Type B pancreatic cell (in vitro differentiated cells): ENCODE measurements at regions not wholly inside any gene's neighbourhood (a gene's known extent, or its start where the extent isn't known, plus 50 kb on each side); places are given as distances from the start of the nearest gene placed in this dataset.

ENCODE experiments used
- DNase-seq: peaks from one replicate; pipeline ENCODE4 v3.0.0; 2021; ENCODE audit warnings: mixed read lengths; ENCODE audit not compliant: unreplicated experiment; ENCODE audit errors: extremely low spot score
- H3K27ac Mint-ChIP-seq: 2 replicates; pipeline ENCODE4 v1.8.0; 2021; ENCODE audit warnings: mild to moderate bottlenecking, mixed read lengths
- H3K27me3 Mint-ChIP-seq: 2 replicates; pipeline ENCODE4 v1.8.0; 2021; ENCODE audit warnings: mixed read lengths
- H3K36me3 Mint-ChIP-seq: 2 replicates; pipeline ENCODE4 v1.8.0; 2021; ENCODE audit warnings: mixed read lengths
- H3K4me1 Mint-ChIP-seq: one replicate; pipeline ENCODE4 v1.8.0; 2021; ENCODE audit warnings: mixed read lengths; ENCODE audit not compliant: unreplicated experiment
- H3K4me3 Mint-ChIP-seq: 2 replicates; pipeline ENCODE4 v1.8.0; 2021; ENCODE audit warnings: mild to moderate bottlenecking, mixed read lengths
- H3K9me3 Mint-ChIP-seq: 2 replicates; pipeline ENCODE4 v1.8.0; 2021; ENCODE audit warnings: mixed read lengths
- CTCF ChIP-seq: fragments of 200-600 bp; sonication (generic); conservative IDR thresholded peaks from 2 replicates; pipeline ENCODE4 v1.5.0; 2021; ENCODE audit warnings: antibody characterized with exemption, mild to moderate bottlenecking

DNA sequence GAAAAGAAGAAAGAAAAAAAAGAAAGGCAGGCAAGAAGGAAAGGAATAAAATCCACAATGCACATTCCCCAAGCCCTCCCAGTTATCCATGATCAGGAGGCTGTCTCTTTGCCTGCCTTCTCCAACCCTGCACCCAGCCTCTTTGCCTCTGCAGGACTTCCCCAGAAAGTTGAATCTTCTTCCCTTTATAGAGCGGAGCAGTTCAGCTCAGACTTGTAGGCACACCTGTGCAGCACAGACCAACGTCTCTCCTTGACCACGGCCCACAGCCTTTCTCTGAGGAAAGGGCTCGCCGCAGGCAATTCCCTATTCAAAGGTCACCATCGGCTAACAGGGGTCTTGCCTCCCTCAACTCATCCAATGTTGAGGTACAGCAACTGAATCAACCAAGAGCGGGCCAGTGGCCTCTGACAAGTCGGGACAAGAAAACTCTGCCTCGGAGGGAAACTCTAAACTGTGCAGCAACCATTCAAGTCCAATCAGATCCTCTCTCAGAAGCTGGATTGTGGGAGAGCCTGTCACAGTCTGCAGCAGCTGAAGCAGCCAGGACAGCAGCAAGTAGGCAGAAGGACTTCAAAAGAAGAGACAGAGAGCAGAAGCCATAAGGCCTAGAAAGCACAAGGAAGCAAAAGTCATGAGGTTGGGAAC is 529.2 kb upstream of the JARID2 start:
- no peak overlapping the region for H3K4me3 Mint-ChIP-seq
- H3K36me3 Mint-ChIP-seq, result peaks cover 4% of the 10 kb centered on the region
- TF ChIP-seq CTCF, result no peak
- H3K9me3 Mint-ChIP-seq, result no peaks in the 10 kb centered on the region
- no peak for DNase-seq
- H3K4me1 Mint-ChIP-seq, result peaks cover 25% of the 10 kb centered on the region
- no peak overlapping the region for H3K27ac Mint-ChIP-seq
- H3K27me3 Mint-ChIP-seq, result peaks cover 4% of the 10 kb centered on the region

- TF ChIP-seq CTCF, result no peak
- no peaks in the 10 kb centered on the region for H3K9me3 Mint-ChIP-seq
- H3K4me3 Mint-ChIP-seq, result no peak overlapping the region
- peaks cover 25% of the 10 kb centered on the region for H3K4me1 Mint-ChIP-seq
- DNase-seq, result no peak
- peaks cover 4% of the 10 kb centered on the region for H3K36me3 Mint-ChIP-seq
- peaks cover 4% of the 10 kb centered on the region for H3K27me3 Mint-ChIP-seq
- H3K27ac Mint-ChIP-seq, result no peak overlapping the region
These were observed 528.6 kb upstream of the JARID2 start for GRCh38 chr6:14717307-14717706.

- H3K36me3 Mint-ChIP-seq, result peaks cover 4% of the 10 kb centered on the region
- H3K4me1 Mint-ChIP-seq, result peaks cover 25% of the 10 kb centered on the region
These were observed 527.0 kb upstream of the JARID2 start for GRCh38 chr6:14718861-14719260.

GRCh38 chr6:14719270-14719669 is 526.6 kb upstream of the JARID2 start:
- Mint-ChIP-seq H3K27me3 (peaks cover 4% of the 10 kb centered on the region), H3K4me1 (peaks cover 25% of the 10 kb centered on the region), H3K36me3 (peaks cover 4% of the 10 kb centered on the region), H3K4me3 (no peak overlapping the region), H3K27ac (no peak overlapping the region), H3K9me3 (no peaks in the 10 kb centered on the region)
- TF ChIP-seq CTCF, result no peak
- no peak for DNase-seq

More at GRCh38 chr6:14718861-14719260, 527.0 kb upstream of the JARID2 start:
- Mint-ChIP-seq H3K27ac (no peak overlapping the region), H3K4me3 (no peak overlapping the region), H3K9me3 (no peaks in the 10 kb centered on the region), H3K27me3 (peaks cover 4% of the 10 kb centered on the region)
- no peak for DNase-seq
- TF ChIP-seq CTCF, result no peak

DNA sequence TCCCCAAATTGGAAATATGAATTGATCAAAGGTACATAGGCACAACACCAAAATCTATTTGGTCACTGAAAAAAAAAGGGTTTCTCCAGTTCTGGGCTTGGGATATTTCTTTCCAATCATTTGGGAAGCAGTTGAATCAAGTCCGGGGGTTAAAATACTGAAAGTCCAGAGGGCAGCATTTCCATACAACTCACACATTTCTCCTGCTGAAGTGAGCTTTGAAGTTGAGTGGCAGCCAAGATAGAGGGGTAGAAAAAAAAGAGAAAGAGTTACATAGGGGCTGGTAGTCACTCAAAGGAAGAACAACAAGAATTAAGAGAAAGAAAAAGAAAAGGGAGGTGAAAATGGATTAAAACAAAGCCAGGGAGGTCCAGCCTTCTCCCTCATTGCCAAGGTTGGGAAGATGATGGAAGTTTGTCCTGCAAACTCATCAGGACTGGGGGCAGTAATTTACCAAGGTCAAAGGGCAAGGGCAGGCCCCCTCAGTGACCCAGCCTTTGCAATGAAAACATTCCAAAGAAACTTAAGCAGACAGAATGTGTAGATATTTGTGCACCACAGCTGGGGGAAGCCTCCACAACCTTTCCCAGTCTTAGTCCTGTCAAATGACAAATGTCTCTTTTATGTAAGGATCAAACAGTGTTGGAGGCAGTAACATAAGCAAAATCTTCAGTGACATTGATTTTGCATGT is 525.3 kb upstream of the JARID2 start:
- H3K27me3 Mint-ChIP-seq, result peaks cover 4% of the 10 kb centered on the region
- no peak for TF ChIP-seq CTCF
- peaks cover 20% of the 10 kb centered on the region for H3K4me1 Mint-ChIP-seq
- peak overlapping the region; percentile 14 for H3K27ac Mint-ChIP-seq
- peaks cover 4% of the 10 kb centered on the region for H3K36me3 Mint-ChIP-seq
- no peak for DNase-seq
- H3K9me3 Mint-ChIP-seq, result no peaks in the 10 kb centered on the region
- peak overlapping the region; percentile 21 for H3K4me3 Mint-ChIP-seq
